IMR-90 (cell line): ENCODE measurements at regions not wholly inside any gene's neighbourhood (a gene's known extent, or its start where the extent isn't known, plus 50 kb on each side); places are given as distances from the start of the nearest gene placed in this dataset.
"Not testable (repeated sequence)": the region's sequence is repeated elsewhere in the genome, so short reads cannot be mapped to it uniquely, and the experiment has no call there.

Experiments
- ATAC-seq: fragments of 200-7000 bp; cut with Tn5 transposase; 2 replicates; pipeline ENCODE4 v1.9.1; 2020; ENCODE audit warnings: low read depth, mild to moderate bottlenecking, moderate library complexity
- BruUV-seq: library from RNA; stranded (reverse); fragments of 400-500 nt; replicated peaks from 2 replicates; lab custom pipeline; 2021; lab: Mats Ljungman, UMichigan
- CTCF ChIA-PET: fragments of 300-600 bp; formaldehyde crosslinking; extraction: SDS; loops from one replicate; lab custom pipeline; 2021; ENCODE audit warnings: antibody characterized with exemption; lab: Yijun Ruan, JAX
- POLR2A ChIA-PET: fragments of 300-600 bp; sonication (Branson Sonifier 250); formaldehyde crosslinking; loops from one replicate; lab custom pipeline; 2022; ENCODE audit warnings: antibody characterized with exemption; ENCODE audit not compliant: unreplicated experiment; lab: Charles Lee
- DNase-seq: peaks from one replicate; pipeline ENCODE4 v3.0.0; 2013
- H2AFZ ChIP-seq: replicated peaks from 2 replicates; pipeline ENCODE3; 2013; ENCODE audit warnings: low read length, mild to moderate bottlenecking; ENCODE audit not compliant: poor library complexity
- H2AK5ac ChIP-seq: 2 replicates; pipeline ENCODE4 v1.6.1; 2013; ENCODE audit warnings: low read depth, low read length, inconsistent platforms
- H2AK9ac ChIP-seq: replicated peaks from 2 replicates; pipeline ENCODE3; 2013; ENCODE audit warnings: mild to moderate bottlenecking, low read depth, low read length, moderate library complexity; ENCODE audit not compliant: poor library complexity
- H2BK120ac ChIP-seq: 2 replicates; pipeline ENCODE4 v1.6.1; 2013; ENCODE audit warnings: low read depth, low read length, inconsistent platforms
- H2BK15ac ChIP-seq: 3 replicates; pipeline ENCODE4 v1.6.1; 2013; ENCODE audit warnings: low read depth, low read length, inconsistent platforms
- H2BK20ac ChIP-seq: 2 replicates; pipeline ENCODE4 v1.6.1; 2013; ENCODE audit warnings: low read depth, mild to moderate bottlenecking, inconsistent platforms, low read length, moderate library complexity
- H2BK5ac ChIP-seq: 2 replicates; pipeline ENCODE4 v1.6.1; 2013; ENCODE audit warnings: mild to moderate bottlenecking, low read depth, low read length, inconsistent platforms; ENCODE audit not compliant: poor library complexity, severe bottlenecking
- H3K14ac ChIP-seq: replicated peaks from 2 replicates; pipeline ENCODE4 v1.6.1; 2013; ENCODE audit warnings: low read depth, low read length, inconsistent platforms
- H3K18ac ChIP-seq: 2 replicates; pipeline ENCODE4 v1.6.1; 2013; ENCODE audit warnings: low read depth, low read length, control low read depth
- H3K23ac ChIP-seq: 2 replicates; pipeline ENCODE4 v1.6.1; 2013; ENCODE audit warnings: low read depth, low read length, inconsistent platforms
- H3K27ac ChIP-seq: 2 replicates; pipeline ENCODE4 v1.5.1; 2013; ENCODE audit warnings: mild to moderate bottlenecking, control low read depth, low read length; ENCODE audit not compliant: insufficient read depth
- H3K27me3 ChIP-seq: 2 replicates; pipeline ENCODE4 v1.6.1; 2013; ENCODE audit warnings: low read length; ENCODE audit not compliant: control insufficient read depth, insufficient read depth
- H3K36me3 ChIP-seq: 2 replicates; pipeline ENCODE4 v1.6.1; 2013; ENCODE audit warnings: low read length, mixed read lengths; ENCODE audit not compliant: control insufficient read depth, insufficient read depth
- H3K4ac ChIP-seq: 2 replicates; pipeline ENCODE4 v1.6.1; 2013; ENCODE audit warnings: low read depth, low read length, inconsistent platforms
- H3K4me1 ChIP-seq: 2 replicates; pipeline ENCODE4 v1.6.1; 2013; ENCODE audit warnings: low read length, mixed read lengths; ENCODE audit not compliant: control insufficient read depth, insufficient read depth
- H3K4me2 ChIP-seq: 2 replicates; pipeline ENCODE4 v1.6.1; 2013; ENCODE audit warnings: low read depth, mild to moderate bottlenecking, control low read depth, low read length, moderate library complexity
- H3K4me3 ChIP-seq: 2 replicates; pipeline ENCODE4 v1.5.1; 2013; ENCODE audit warnings: low read depth, mild to moderate bottlenecking, control low read depth, low read length, moderate library complexity; ENCODE audit not compliant: insufficient read depth
- H3K56ac ChIP-seq: 2 replicates; pipeline ENCODE4 v1.6.1; 2013; ENCODE audit warnings: low read length, inconsistent platforms; ENCODE audit not compliant: insufficient read depth; ENCODE audit errors: extremely low read depth
- H3K79me1 ChIP-seq, 2 experiments: 2 replicates each; pipeline ENCODE4 v1.6.1; 2013; ENCODE audit warnings: low read length in 2 of 2, inconsistent platforms in 1 of 2, low read depth in 1 of 2
- H3K9ac ChIP-seq: 2 replicates; pipeline ENCODE4 v1.6.1; 2013; ENCODE audit warnings: low read depth, low read length, control low read depth
- H3K9me1 ChIP-seq: 2 replicates; pipeline ENCODE4 v1.6.1; 2013; ENCODE audit warnings: low read length, inconsistent platforms; ENCODE audit not compliant: insufficient read depth
- H3K9me3 ChIP-seq: 2 replicates; pipeline ENCODE4 v1.6.1; 2013; ENCODE audit warnings: low read length; ENCODE audit not compliant: control insufficient read depth, insufficient read depth
- H4K20me1 ChIP-seq: 2 replicates; pipeline ENCODE4 v1.6.1; 2013; ENCODE audit warnings: low read length, inconsistent platforms; ENCODE audit not compliant: insufficient read depth
- H4K5ac ChIP-seq: 2 replicates; pipeline ENCODE4 v1.6.1; 2013; ENCODE audit warnings: mild to moderate bottlenecking, low read depth, low read length, control low read depth
- H4K8ac ChIP-seq, 2 experiments: 2 replicates each; pipeline ENCODE4 v1.6.1; 2013; ENCODE audit warnings: low read depth in 2 of 2, low read length in 2 of 2, control low read depth in 1 of 2, inconsistent platforms in 1 of 2
- H4K91ac ChIP-seq: 2 replicates; pipeline ENCODE4 v1.6.1; 2013; ENCODE audit warnings: low read depth, low read length, inconsistent platforms; ENCODE audit not compliant: insufficient read depth
- FOS ChIP-seq: fragments of 150-350 bp; IDR thresholded peaks from 2 replicates; pipeline ENCODE4 v1.6.1; 2016; ENCODE audit warnings: low read depth, low read length
- WGBS, 2 experiments: methylation state at CpG; one replicate each; pipeline versions ENCODE4 v1.1.5 to v1.1.7; 2013; ENCODE audit warnings: missing lambda C conversion rate in 2 of 2; ENCODE audit not compliant: insufficient read length in 1 of 2; ENCODE audit errors: extremely low coverage in 2 of 2; 5-methylcytosine and 5-hydroxymethylcytosine counted together
- dilution Hi-C: fragments of 300-500 bp; cut with HindIII; formaldehyde crosslinking; loops from one replicate; pipeline ENCODE4 v1.14.3; 2018; ENCODE audit warnings: low sequenced_read_pairs; ENCODE audit not compliant: unreplicated experiment
- in situ Hi-C: fragments of 300-500 bp; cut with MboI; formaldehyde crosslinking; loops from 3 replicates; pipeline ENCODE4 v1.14.3; 2019; ENCODE audit warnings: low sequenced_read_pairs, inconsistent platforms, mixed read lengths
- intact Hi-C: fragments of 100-400 bp; cut with micrococcal nuclease; formaldehyde crosslinking; loops from 2 replicates; pipeline ENCODE4 v1.10.0; 2022

DNA sequence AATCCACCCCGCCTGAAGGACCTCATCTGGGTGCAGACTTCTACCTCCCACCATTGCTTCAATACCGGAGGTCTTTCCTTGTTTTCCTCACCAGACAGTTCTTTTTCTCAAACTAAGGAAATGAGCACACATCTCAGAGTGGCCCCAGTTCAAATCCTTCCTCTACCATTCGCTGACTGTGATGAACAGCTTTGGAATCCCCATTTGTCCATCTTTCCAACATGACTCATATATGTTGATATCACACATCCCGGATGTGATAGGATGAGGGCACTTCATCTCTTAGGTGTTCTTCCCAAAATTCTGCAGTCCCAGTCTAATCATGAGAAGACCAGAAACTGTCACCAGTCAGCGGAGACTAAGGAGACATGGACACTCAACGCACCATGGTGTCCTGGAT, 67.9 kb upstream of the SMURF2 start:
- peak overlapping the region; percentile 5; the same call in 1 of the 2 replicates for H3K4me2 ChIP-seq
- peak overlapping the region; percentile 98 for H3K14ac ChIP-seq
- in situ Hi-C loops, result loop anchor here (5.0 kb wide), 1 partner anchor 68 kb away; the partner anchor contains the start of gene SMURF2
- H2BK20ac ChIP-seq, result peak overlapping the region; percentile 100
- BruUV-seq, H3K9ac ChIP-seq, H3K4me3 ChIP-seq, H4K20me1 ChIP-seq, H3K9me3 ChIP-seq, POLR2A ChIA-PET, CTCF ChIA-PET, H3K27me3 ChIP-seq, H3K36me3 ChIP-seq, intact Hi-C loops, H2AK9ac ChIP-seq, dilution Hi-C loops: not testable (repeated sequence)
- WGBS, 2 experiments, result 40% methylated on average over 1 of the region's 6 CpGs; no CpG with 5 or more reads in 1 of the 2 experiments
- H4K91ac ChIP-seq, result peak overlapping the region; percentile 90
- H2AFZ ChIP-seq, result peak overlapping the region; percentile 32
- peaks cover 33% of the 10 kb centered on the region for H3K9me1 ChIP-seq
- ATAC-seq (peak; percentile 10; the same call in 1 of the 2 replicates), DNase-seq (peak; percentile 78)
- peaks cover 3 to 78% of the 10 kb centered on the region in 2 experiments; a peak in 3 of 4 replicates for H3K79me1 ChIP-seq
- peaks cover 27% of the 10 kb centered on the region for H3K4me1 ChIP-seq
- H4K5ac ChIP-seq, result peak overlapping the region; percentile 77; the same call in 1 of the 2 replicates
- peak overlapping the region; percentile 91 for H2BK5ac ChIP-seq
- peak overlapping the region; percentile 99 for H2BK120ac ChIP-seq
- H3K56ac ChIP-seq, result peak overlapping the region; percentile 35
- H2BK15ac ChIP-seq, result peak overlapping the region; percentile 65; the same call in 2 of the 3 replicates
- peak overlapping the region; percentile 55 for H3K27ac ChIP-seq
- peak overlapping the region; percentile 98 for H2AK5ac ChIP-seq
- H4K8ac ChIP-seq, result peak overlapping the region; percentile 81 to 92
- H3K4ac ChIP-seq, result peak overlapping the region; percentile 99
- H3K18ac ChIP-seq, result peak overlapping the region; percentile 65; the same call in 1 of the 2 replicates
- peak overlapping the region; percentile 99 for H3K23ac ChIP-seq
- peak; percentile 38; the same call in 1 of the 2 replicates for TF ChIP-seq FOS
